PC-9 (cell line): ENCODE measurements at regions not wholly inside any gene's neighbourhood (a gene's known extent, or its start where the extent isn't known, plus 50 kb on each side); places are given as distances from the start of the nearest gene placed in this dataset.

Experiments
- BruUV-seq: library from RNA; stranded (reverse); fragments of 400-500 nt; replicated peaks from 2 replicates; lab custom pipeline; 2021; lab: Mats Ljungman, UMichigan
- CTCF ChIA-PET: fragments of 300-600 bp; sonication (Branson Sonifier 250); formaldehyde crosslinking; loops from one replicate; lab custom pipeline; 2022; ENCODE audit warnings: antibody characterized with exemption; lab: Charles Lee
- POLR2A ChIA-PET: fragments of 300-600 bp; sonication (Branson Sonifier 250); formaldehyde crosslinking; loops from one replicate; lab custom pipeline; 2022; ENCODE audit warnings: antibody characterized with exemption; ENCODE audit not compliant: unreplicated experiment; lab: Charles Lee
- DNase-seq, 2 experiments: peaks; one replicate each; pipeline versions ENCODE4 v3.0.0 to v3.0.0-alpha.2; 2015 to 2022; ENCODE audit warnings: mixed read lengths in 1 of 2
- H2AFZ ChIP-seq: fragments of 200-600 bp; sonication (generic); 2 replicates; pipeline ENCODE4 v1.8.1; 2017; ENCODE audit warnings: antibody characterized with exemption
- H3F3A ChIP-seq: fragments of 200-600 bp; sonication (generic); 2 replicates; pipeline ENCODE4 v1.8.1; 2017; ENCODE audit warnings: antibody characterized with exemption, mild to moderate bottlenecking, low read depth; ENCODE audit not compliant: insufficient read depth
- H3K27ac ChIP-seq: fragments of 200-600 bp; sonication (generic); 2 replicates; pipeline ENCODE4 v1.6.1; 2016; ENCODE audit warnings: mixed run types
- H3K27me3 ChIP-seq: fragments of 200-600 bp; sonication (generic); 2 replicates; pipeline ENCODE4 v1.6.1; 2016; ENCODE audit warnings: low read depth, mixed run types; ENCODE audit not compliant: insufficient read depth
- H3K36me3 ChIP-seq: fragments of 200-600 bp; sonication (generic); 2 replicates; pipeline ENCODE4 v1.6.1; 2016; ENCODE audit warnings: low read depth, mixed run types
- H3K4me1 ChIP-seq: fragments of 200-600 bp; sonication (generic); replicated peaks from 2 replicates; pipeline ENCODE4 v1.6.1; 2016; ENCODE audit warnings: mixed run types; ENCODE audit not compliant: insufficient read depth
- H3K4me2 ChIP-seq: fragments of 200-600 bp; sonication (generic); 2 replicates; pipeline ENCODE4 v1.6.1; 2017; ENCODE audit warnings: mixed run types
- H3K4me3 ChIP-seq: fragments of 200-600 bp; sonication (generic); 2 replicates; pipeline ENCODE4 v1.6.1; 2016; ENCODE audit warnings: mixed run types
- H3K79me2 ChIP-seq: fragments of 200-600 bp; sonication (generic); 2 replicates; pipeline ENCODE4 v1.6.1; 2017; ENCODE audit warnings: low read depth, mixed run types
- H3K9me2 ChIP-seq: fragments of 200-600 bp; sonication (generic); 2 replicates; pipeline ENCODE4 v1.8.1; 2017; ENCODE audit warnings: mild to moderate bottlenecking; ENCODE audit not compliant: insufficient read depth
- H3K9me3 ChIP-seq: fragments of 200-600 bp; sonication (generic); 2 replicates; pipeline ENCODE4 v1.8.1; 2016; ENCODE audit warnings: low read depth; ENCODE audit not compliant: insufficient read depth
- H4K20me1 ChIP-seq: fragments of 200-600 bp; sonication (generic); 2 replicates; pipeline ENCODE4 v1.8.1; 2017; ENCODE audit not compliant: insufficient read depth
- EZH2 ChIP-seq: fragments of 200-600 bp; sonication (generic); IDR thresholded peaks from 2 replicates; pipeline ENCODE4 v1.8.0; 2017; ENCODE audit warnings: antibody characterized with exemption, low read depth
- intact Hi-C: fragments of 100-400 bp; cut with micrococcal nuclease; formaldehyde crosslinking; loops from one replicate; pipeline ENCODE4 v1.10.0; 2022; ENCODE audit not compliant: unreplicated experiment
- TF ChIP-seq, protein P1 (sequence below): fragments of 200-600 bp; sonication (generic); conservative IDR thresholded peaks from 2 replicates; pipeline ENCODE4 v1.6.1; 2017; ENCODE audit warnings: mixed run types, antibody characterized with exemption, mild to moderate bottlenecking, moderate library complexity

DNA sequence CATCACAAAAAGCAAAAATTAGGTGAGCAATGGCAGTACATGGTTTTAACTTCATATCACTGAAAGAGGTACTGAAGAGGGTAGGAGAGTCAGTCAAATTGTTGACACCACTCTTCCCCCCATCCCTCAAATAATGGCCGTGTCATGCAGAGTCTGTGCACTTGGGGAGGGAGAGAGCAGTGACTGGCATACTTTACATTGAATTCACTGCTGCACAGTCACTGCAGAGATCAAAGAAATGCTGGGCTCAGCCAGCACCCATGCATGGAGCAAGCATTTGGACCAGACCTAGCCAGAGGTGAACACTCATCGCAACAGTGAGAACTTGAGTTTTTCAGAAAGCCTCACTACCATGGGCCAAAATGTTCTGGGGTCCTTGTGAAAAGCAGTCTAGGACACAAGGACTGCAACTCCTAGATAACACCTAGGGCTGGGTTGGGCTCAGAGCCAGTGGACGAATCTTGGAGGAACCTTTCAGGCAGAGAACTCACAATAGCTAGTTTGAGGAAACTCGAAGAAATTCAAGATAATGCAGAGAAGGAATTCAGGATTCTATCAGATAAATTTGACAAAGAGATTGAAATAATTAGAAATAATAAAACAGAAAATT, 112.9 kb downstream of the NR4A2 start:
- intact Hi-C loops, result no loop called here
- POLR2A ChIA-PET, result no interaction called here
- no peak for DNase-seq
- no peaks in the 10 kb centered on the region for H3K9me3 ChIP-seq
- no peak overlapping the region for H3K4me3 ChIP-seq
- H3K4me2 ChIP-seq, result no peak overlapping the region
- no peaks in the 10 kb centered on the region for H3K4me1 ChIP-seq
- CTCF ChIA-PET, result no interaction called here
- TF ChIP-seq, protein P1, sequence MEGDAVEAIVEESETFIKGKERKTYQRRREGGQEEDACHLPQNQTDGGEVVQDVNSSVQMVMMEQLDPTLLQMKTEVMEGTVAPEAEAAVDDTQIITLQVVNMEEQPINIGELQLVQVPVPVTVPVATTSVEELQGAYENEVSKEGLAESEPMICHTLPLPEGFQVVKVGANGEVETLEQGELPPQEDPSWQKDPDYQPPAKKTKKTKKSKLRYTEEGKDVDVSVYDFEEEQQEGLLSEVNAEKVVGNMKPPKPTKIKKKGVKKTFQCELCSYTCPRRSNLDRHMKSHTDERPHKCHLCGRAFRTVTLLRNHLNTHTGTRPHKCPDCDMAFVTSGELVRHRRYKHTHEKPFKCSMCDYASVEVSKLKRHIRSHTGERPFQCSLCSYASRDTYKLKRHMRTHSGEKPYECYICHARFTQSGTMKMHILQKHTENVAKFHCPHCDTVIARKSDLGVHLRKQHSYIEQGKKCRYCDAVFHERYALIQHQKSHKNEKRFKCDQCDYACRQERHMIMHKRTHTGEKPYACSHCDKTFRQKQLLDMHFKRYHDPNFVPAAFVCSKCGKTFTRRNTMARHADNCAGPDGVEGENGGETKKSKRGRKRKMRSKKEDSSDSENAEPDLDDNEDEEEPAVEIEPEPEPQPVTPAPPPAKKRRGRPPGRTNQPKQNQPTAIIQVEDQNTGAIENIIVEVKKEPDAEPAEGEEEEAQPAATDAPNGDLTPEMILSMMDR, result no peak
- no peak for TF ChIP-seq EZH2
- BruUV-seq, result no TSS peak
- H2AFZ ChIP-seq, result no peak overlapping the region
- no peaks in the 10 kb centered on the region for H3K9me2 ChIP-seq
- no peaks in the 10 kb centered on the region for H3K36me3 ChIP-seq
- H4K20me1 ChIP-seq, result no peaks in the 10 kb centered on the region
- H3K27me3 ChIP-seq, result no peaks in the 10 kb centered on the region
- no peaks in the 10 kb centered on the region for H3K79me2 ChIP-seq
- no peak overlapping the region for H3K27ac ChIP-seq
- no peaks in the 10 kb centered on the region for H3F3A ChIP-seq

DNA sequence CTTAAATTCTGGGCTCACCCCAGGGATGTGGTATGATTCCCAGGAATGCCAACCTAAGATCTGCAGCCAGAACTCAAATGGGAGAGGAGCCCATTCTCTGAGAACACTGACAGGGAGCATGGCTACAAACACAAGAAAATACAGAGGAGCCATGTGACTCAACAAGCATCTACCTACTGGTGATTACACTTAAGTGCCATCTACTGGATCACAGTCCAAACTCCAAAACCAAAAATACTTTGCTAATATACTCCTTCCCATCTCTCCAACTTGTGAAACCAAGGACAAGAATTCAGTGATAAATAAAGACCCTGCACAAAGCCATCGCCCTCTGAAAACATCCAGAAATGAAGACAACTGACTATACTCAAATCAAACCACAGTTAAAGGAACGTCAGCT, 116.9 kb downstream of the NR4A2 start:
- Histone ChIP-seq H3K4me1 (no peaks in the 10 kb centered on the region), H3K79me2 (no peaks in the 10 kb centered on the region), H3K36me3 (no peaks in the 10 kb centered on the region), H3K9me2 (no peaks in the 10 kb centered on the region), H3K27me3 (no peaks in the 10 kb centered on the region), H3K9me3 (no peaks in the 10 kb centered on the region), H2AFZ (no peak overlapping the region), H3K4me2 (no peak overlapping the region), H4K20me1 (no peaks in the 10 kb centered on the region), H3F3A (no peaks in the 10 kb centered on the region), H3K27ac (no peak overlapping the region), H3K4me3 (no peak overlapping the region)
- ChIA-PET POLR2A (interaction anchor here (0.6 kb wide), 1 partner anchor 90 kb away, joined by 3 read pairs; no protein-coding TSS in a partner anchor), CTCF (no interaction called here)
- no TSS peak for BruUV-seq
- intact Hi-C loops, result no loop called here
- DNase-seq, result no peak
- TF ChIP-seq, protein P1, result no peak
- TF ChIP-seq EZH2, result no peak

DNA sequence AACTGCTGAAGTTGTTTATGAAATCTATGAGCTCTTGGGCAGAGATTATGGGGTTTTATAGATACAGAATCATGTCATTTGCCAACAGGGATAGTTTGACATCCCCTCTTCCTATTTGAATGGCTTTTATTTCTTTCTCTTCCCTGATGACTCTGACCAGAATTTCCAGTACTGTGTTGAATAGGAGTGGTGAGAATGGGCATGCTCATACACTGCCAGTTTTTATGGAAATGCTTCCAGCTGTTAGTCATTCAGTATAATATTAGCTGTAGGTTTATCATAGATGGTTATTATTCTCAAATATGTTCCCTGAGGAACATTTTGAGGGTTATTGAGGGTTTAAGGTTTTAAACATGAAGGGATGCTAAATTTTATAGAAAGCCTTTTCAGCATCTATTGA, 121.2 kb downstream of the NR4A2 start:
- Histone ChIP-seq H3K4me3 (no peak overlapping the region), H3K36me3 (no peaks in the 10 kb centered on the region), H3K4me1 (no peaks in the 10 kb centered on the region), H3K79me2 (no peaks in the 10 kb centered on the region), H3K4me2 (no peak overlapping the region), H3K9me2 (no peaks in the 10 kb centered on the region), H3K27ac (no peak overlapping the region), H4K20me1 (no peaks in the 10 kb centered on the region), H3K9me3 (no peaks in the 10 kb centered on the region), H2AFZ (no peak overlapping the region), H3K27me3 (no peaks in the 10 kb centered on the region), H3F3A (no peaks in the 10 kb centered on the region)
- TF ChIP-seq EZH2, result no peak
- TF ChIP-seq, protein P1, result no peak
- DNase-seq, result no peak
- CTCF ChIA-PET, result no interaction called here
- intact Hi-C loops, result no loop called here
- no TSS peak for BruUV-seq
- POLR2A ChIA-PET, result no interaction called here
